KG1 (cell line): ENCODE measurements at regions not wholly inside any gene's neighbourhood (a gene's known extent, or its start where the extent isn't known, plus 50 kb on each side); places are given as distances from the start of the nearest gene placed in this dataset.

Experiments
- DNase-seq: peaks from one replicate; lab custom pipeline; 2025; lab: John Stamatoyannopoulos, UW

- DNase-seq = no peak
These were observed 613.1 kb upstream of the PKN2 start for GRCh38 chr1:88070956-88071355.

GRCh38 chr1:88074661-88075060, 609.4 kb upstream of the PKN2 start:
- DNase-seq = no peak

DNA sequence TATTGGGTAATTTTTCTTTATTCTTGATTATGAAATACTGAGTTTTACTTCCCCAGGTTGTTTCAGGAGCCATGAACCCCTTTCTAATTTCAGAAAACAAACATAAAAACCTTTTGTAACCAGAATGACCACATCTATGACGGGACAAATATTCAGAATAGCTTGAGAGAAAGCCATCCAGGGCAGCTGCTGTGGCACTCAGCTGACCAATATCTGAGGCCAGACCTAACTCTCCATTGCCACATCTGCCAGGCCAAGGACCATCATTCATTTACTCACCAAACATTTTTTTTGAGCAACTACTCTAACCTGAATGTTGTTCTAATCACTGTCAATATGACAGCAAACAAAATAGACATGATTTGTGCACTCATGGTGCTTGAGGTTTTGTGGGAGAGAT, 608.3 kb upstream of the PKN2 start:
- DNase-seq = no peak

- no peak for DNase-seq
These were observed 605.0 kb upstream of the PKN2 start for GRCh38 chr1:88079036-88079435.

GRCh38 chr1:88080875-88081274, 603.2 kb upstream of the PKN2 start:
- DNase-seq = no peak

DNA sequence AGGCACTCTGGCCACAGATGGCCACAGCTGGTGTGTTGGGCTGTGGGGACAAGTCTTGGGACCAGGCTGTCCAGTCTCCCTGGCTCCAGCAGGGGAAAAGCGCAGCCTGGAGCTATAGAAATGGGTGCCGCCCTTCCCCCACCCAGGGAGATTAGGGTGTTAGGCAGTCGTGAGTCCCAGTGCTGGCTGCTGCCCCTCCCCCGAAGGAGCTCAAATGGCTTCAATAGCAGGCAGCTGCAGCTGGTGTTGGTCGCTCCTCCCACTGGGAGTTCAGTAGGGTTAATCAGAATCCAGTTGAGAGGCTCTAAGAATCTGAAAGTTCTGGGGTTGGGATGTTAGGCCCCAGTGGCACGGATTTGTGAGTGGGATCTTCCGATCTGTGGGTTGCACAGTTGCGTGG, 595.6 kb upstream of the PKN2 start:
- DNase-seq = no peak

- no peak for DNase-seq
These were observed 594.1 kb upstream of the PKN2 start for GRCh38 chr1:88089961-88090360.

- DNase-seq = no peak
These were observed 585.2 kb upstream of the PKN2 start for GRCh38 chr1:88098881-88099280.

DNA sequence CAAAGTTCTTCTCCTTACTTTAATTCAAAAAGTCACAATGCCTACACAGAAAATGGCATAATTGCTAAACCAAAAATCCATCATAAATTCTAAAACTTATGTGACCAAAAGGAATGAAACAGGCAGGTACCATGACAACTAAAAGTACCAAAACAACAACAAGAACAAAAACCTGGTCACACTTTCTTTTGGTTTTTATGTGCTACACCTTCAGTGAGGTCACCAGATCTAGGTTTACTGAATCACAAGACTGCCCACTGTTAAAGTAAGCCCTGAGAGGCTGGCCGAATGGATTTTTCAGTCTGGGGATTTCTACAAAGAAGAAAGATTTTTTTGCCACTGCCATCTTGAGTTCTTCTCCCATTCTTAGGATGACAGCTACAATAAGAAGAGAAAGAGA, 583.0 kb upstream of the PKN2 start:
- no peak for DNase-seq

DNA sequence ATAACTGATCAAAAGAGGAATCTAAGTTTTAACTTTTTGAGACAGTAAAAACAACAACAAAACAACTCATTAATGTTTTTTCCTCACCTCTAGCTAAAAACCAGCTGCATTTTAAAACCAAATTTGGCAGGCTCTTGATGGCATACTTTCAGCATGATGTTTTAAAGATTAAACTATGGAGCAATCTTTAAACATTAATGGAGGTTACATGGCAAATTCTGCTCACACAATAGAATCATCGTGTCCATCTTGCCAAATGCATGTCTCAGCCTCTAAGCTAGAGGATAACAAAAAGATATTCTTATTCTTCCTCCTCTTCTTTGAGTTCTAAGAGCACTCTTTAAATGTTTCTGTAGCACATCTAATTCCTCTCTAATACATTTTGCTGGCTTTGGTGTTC, 579.8 kb upstream of the PKN2 start:
- DNase-seq = no peak

- no peak for DNase-seq
These were observed 579.2 kb upstream of the PKN2 start for GRCh38 chr1:88104886-88105285.

- DNase-seq = no peak
These were observed 572.3 kb upstream of the PKN2 start for GRCh38 chr1:88111816-88112215.

DNA sequence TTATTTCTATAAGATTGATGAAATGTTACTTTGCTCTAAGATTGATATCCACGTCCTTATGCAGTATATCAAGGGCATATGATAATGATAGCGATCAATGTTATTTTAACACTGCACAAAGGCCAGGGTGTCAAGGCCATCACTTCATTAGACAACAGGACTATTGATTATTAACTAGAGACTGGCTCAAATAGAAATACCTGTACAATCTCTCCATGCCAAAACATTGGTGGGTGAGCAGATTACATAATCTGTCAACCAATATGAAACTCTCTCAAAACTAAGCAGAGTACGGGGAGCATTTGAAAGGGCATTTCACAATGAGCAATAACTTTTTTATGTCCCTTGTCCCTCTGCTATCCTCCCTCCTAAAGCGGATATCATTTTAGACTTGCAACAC, 566.5 kb upstream of the PKN2 start:
- DNase-seq = no peak

- no peak for DNase-seq
These were observed 565.8 kb upstream of the PKN2 start for GRCh38 chr1:88118176-88118845.

GRCh38 chr1:88124614-88125013, 559.5 kb upstream of the PKN2 start:
- no peak for DNase-seq

DNA sequence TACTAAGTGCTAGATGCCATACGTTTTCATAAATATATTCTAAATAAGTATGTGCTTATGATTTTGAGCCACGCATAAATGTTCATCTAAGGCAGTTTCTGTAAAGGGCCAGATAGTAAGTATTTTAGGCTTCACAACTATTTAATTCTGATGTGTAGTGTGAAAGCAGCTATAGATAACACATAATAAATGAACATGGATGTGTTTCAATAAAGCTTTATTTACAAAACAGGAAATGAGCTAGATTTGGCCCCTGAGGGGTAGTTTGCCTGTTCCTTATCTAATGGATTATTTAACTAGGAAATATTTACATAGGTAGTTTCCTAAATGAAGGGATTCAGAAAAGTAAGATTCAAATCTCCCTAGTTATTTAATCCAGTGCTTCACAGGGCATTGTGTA, 557.6 kb upstream of the PKN2 start:
- no peak for DNase-seq

- no peak for DNase-seq
These were observed 550.1 kb upstream of the PKN2 start for GRCh38 chr1:88133991-88134390.

- DNase-seq = no peak
These were observed 548.8 kb upstream of the PKN2 start for GRCh38 chr1:88134983-88135921.

DNA sequence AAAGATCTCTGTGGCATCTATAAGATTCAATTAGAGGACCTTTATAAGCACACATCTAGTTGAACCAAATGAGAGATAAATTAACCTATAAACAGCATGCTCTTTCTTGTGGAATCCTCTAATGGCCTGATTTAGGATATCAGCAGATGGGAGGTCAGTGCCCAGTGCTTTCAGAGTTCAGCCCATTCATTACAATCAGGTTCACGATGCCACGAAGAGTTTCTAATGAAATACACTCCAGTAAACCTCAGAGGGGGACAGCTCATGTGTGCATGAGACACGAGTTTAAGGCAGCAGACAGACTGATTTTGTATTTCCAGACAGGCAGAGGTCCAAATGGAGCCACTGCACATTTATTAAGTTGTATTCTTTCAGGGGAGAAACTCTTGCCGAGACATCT, 544.4 kb upstream of the PKN2 start:
- DNase-seq = no peak

GRCh38 chr1:88140325-88140724, 543.7 kb upstream of the PKN2 start:
- DNase-seq = no peak

DNA sequence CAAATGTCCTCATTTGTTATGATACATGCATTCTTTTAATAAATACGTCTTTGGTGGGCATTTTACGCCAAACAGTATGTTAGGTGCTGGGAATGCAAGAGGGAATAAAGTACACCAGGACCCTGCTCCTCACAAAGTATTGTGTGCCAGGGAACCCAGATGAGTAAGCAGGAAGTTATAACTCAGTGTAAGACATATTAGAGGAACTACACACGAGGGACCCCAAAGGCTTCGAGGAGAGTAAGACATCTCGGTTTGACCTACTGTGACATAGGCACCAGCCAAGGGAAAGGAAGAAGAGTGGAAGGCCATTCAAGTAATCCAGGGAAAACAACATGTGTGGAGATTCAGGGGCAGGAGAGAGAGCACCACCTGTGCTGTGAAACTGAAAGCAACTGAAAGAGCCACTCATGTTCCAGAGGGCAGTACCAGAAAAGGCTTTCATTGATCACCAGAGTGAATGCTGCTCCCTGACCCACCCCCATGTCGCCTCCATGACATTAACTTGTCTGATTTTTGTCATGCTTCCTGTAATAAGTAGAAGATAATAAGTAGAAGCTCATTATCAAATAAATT, 542.5 kb upstream of the PKN2 start:
- DNase-seq = no peak

GRCh38 chr1:88145752-88146151, 538.3 kb upstream of the PKN2 start:
- DNase-seq = no peak

DNA sequence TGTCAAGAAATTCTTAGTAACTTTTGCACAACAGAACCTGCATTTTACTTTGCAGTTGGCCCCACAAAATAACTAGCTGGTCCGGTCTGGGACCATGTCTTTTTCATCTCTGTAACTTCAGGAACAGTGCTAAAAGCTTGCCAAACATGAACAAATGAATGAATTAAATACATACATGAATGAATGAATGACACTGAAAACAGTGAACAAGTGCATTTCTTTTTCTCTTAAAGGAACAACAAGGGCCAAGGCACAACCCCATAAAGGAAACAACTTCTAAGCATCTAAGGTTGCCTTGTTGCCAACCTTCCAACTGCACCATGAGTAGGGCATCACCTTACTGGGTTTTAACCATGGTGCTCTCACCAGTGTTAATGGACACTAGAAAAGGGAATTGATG, 534.4 kb upstream of the PKN2 start:
- DNase-seq = no peak
